ENCODE measurements at regions not wholly inside any gene's neighbourhood (a gene's known extent, or its start where the extent isn't known, plus 50 kb on each side); places are given as distances from the start of the nearest gene placed in this dataset.

GRCh38 chr16:10242097-10242496, 59.9 kb upstream of the GRIN2A start:
- TF ChIP-seq CTCF (IDR thresholded peaks at IDR 0.05) (no peak), POLR2A (IDR thresholded peaks at IDR 0.05) (no peak)
